Liver (tissue), 8 donors: ENCODE measurements at regions not wholly inside any gene's neighbourhood (a gene's known extent, or its start where the extent isn't known, plus 50 kb on each side); places are given as distances from the start of the nearest gene placed in this dataset.

Experiments used
- DNase-seq: peaks from one replicate; pipeline ENCODE4 v3.0.0-alpha.2; 2017; ENCODE audit warnings: low spot score
- H3K27ac ChIP-seq, 2 donors: one replicate each; pipeline ENCODE4 v1.7.0; 2013; ENCODE audit warnings: inconsistent platforms in 2 of 2, low read length in 2 of 2, control low read depth in 1 of 2, low read depth in 1 of 2, mild to moderate bottlenecking in 1 of 2
- H3K27me3 ChIP-seq, 4 donors: one replicate each; pipeline versions ENCODE4 v1.6.1 to v1.7.0; 2013; ENCODE audit warnings: low read length in 3 of 4, inconsistent platforms in 1 of 4, mild to moderate bottlenecking in 1 of 4, moderate library complexity in 1 of 4; ENCODE audit not compliant: control insufficient read depth in 4 of 4, insufficient read depth in 4 of 4
- H3K36me3 ChIP-seq, 4 donors: one replicate each; pipeline versions ENCODE4 v1.6.1 to v1.7.0; 2013; ENCODE audit warnings: low read length in 3 of 4, mild to moderate bottlenecking in 3 of 4, low read depth in 1 of 4, moderate library complexity in 1 of 4; ENCODE audit not compliant: control insufficient read depth in 4 of 4, insufficient read depth in 3 of 4
- H3K4me1 ChIP-seq, 4 donors: one replicate each; pipeline versions ENCODE4 v1.6.1 to v1.7.0; 2013; ENCODE audit warnings: low read length in 3 of 4, mild to moderate bottlenecking in 3 of 4, moderate library complexity in 1 of 4; ENCODE audit not compliant: control insufficient read depth in 4 of 4, insufficient read depth in 4 of 4
- H3K4me3 ChIP-seq, 3 donors: one replicate each; pipeline versions ENCODE4 v1.6.1 to v1.7.0; 2013; ENCODE audit warnings: low read length in 3 of 3, control low read depth in 1 of 3, low read depth in 1 of 3, mild to moderate bottlenecking in 1 of 3
- H3K9ac ChIP-seq, 2 donors: one replicate each; pipeline ENCODE4 v1.7.0; 2013; ENCODE audit warnings: low read length in 2 of 2, mild to moderate bottlenecking in 2 of 2, moderate library complexity in 2 of 2, control low read depth in 1 of 2, low read depth in 1 of 2
- H3K9me3 ChIP-seq, 4 donors: one replicate each; pipeline versions ENCODE4 v1.6.1 to v1.7.0; 2013; ENCODE audit warnings: low read length in 3 of 4; ENCODE audit not compliant: control insufficient read depth in 4 of 4
- EGR1 ChIP-seq, 2 donors: IDR thresholded peaks; 2 replicates each; pipeline ENCODE4 v1.6.1; 2016 to 2018; ENCODE audit warnings: antibody characterized with exemption in 2 of 2, low read depth in 2 of 2
- FOXA1 ChIP-seq: IDR thresholded peaks from 2 replicates; pipeline ENCODE4 v1.6.1; 2016; ENCODE audit warnings: antibody characterized with exemption
- FOXA2 ChIP-seq: IDR thresholded peaks from 2 replicates; pipeline ENCODE4 v1.6.1; 2016; ENCODE audit warnings: antibody characterized with exemption
- GABPA ChIP-seq, 2 donors: IDR thresholded peaks in 1 of 2; conservative IDR thresholded peaks in 1 of 2; 2 replicates each; pipeline ENCODE4 v1.6.1; 2016; ENCODE audit warnings: antibody characterized with exemption in 2 of 2, mild to moderate bottlenecking in 1 of 2, moderate library complexity in 1 of 2
- HNF4A ChIP-seq, 2 donors: conservative IDR thresholded peaks; 2 replicates each; pipeline ENCODE4 v1.6.1; 2016; ENCODE audit warnings: antibody characterized with exemption in 2 of 2, mild to moderate bottlenecking in 2 of 2
- HNF4G ChIP-seq: IDR thresholded peaks from 2 replicates; pipeline ENCODE4 v1.6.1; 2016; ENCODE audit warnings: antibody characterized with exemption
- JUND ChIP-seq, 2 donors: IDR thresholded peaks; 2 replicates each; pipeline ENCODE4 v1.6.1; 2016; ENCODE audit warnings: antibody characterized with exemption in 2 of 2
- MAX ChIP-seq: IDR thresholded peaks from 2 replicates; pipeline ENCODE4 v1.6.1; 2016; ENCODE audit warnings: antibody characterized with exemption
- RAD21 ChIP-seq, 2 donors: IDR thresholded peaks; 2 replicates each; pipeline ENCODE4 v1.6.1; 2016; ENCODE audit warnings: antibody characterized with exemption in 2 of 2, mild to moderate bottlenecking in 2 of 2
- REST ChIP-seq: IDR thresholded peaks from 2 replicates; pipeline ENCODE4 v1.6.1; 2016; ENCODE audit warnings: antibody characterized with exemption, mild to moderate bottlenecking
- RXRA ChIP-seq, 2 donors: IDR thresholded peaks; 2 replicates each; pipeline ENCODE4 v1.6.1; 2017 to 2018; ENCODE audit warnings: antibody characterized with exemption in 2 of 2, mild to moderate bottlenecking in 1 of 2
- SP1 ChIP-seq: IDR thresholded peaks from 2 replicates; pipeline ENCODE4 v1.6.1; 2018; ENCODE audit warnings: antibody characterized with exemption, mild to moderate bottlenecking
- TAF1 ChIP-seq: conservative IDR thresholded peaks from 2 replicates; pipeline ENCODE4 v1.6.1; 2016; ENCODE audit warnings: antibody characterized with exemption, mild to moderate bottlenecking
- YY1 ChIP-seq: IDR thresholded peaks from 2 replicates; pipeline ENCODE4 v1.6.1; 2016; ENCODE audit warnings: antibody characterized with exemption, mild to moderate bottlenecking
- ZBTB33 ChIP-seq: IDR thresholded peaks from 2 replicates; pipeline ENCODE4 v1.6.1; 2016; ENCODE audit warnings: antibody characterized with exemption
- WGBS: extraction: QIAGEN DNeasy Blood & Tissue Kit; methylation state at CpG from one replicate; pipeline ENCODE4 v1.1.7; 2013; 5-methylcytosine and 5-hydroxymethylcytosine counted together
- TF ChIP-seq, protein P1 (sequence below): IDR thresholded peaks from 2 replicates; pipeline ENCODE4 v1.6.1; 2016; ENCODE audit warnings: antibody characterized with exemption
- TF ChIP-seq, protein P2 (sequence below): fragments of 150-350 bp; IDR thresholded peaks from 2 replicates; pipeline ENCODE4 v1.5.1; 2017; ENCODE audit warnings: improper control_type of control experiment, low read depth, low read length; ENCODE audit not compliant: missing input control
- donor health status: healthy.
- donor health status: healthy.
- donor health status: healthy.
- donor health status: healthy.
- donor health status: healthy.

DNA sequence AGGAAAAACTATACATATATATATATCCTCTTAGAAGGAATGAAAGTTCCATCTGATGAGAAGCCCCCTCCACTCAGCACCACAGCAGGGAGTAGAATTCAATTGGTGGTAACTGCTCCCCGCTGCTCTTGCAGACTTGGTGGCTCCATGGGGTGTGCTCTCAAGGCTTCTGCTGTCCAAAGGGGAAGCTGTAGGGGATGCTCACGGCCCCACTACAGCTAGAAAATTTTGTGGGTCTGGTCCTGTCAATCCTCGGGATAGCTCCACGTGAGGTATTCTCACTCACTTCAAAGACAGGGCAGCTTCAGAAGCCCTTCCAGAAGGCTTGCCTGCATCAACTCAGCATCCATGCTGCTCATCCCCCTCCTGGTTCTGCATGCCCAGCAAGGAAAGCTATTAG is 247.2 kb downstream of the CETN3 start:
- H3K27me3 ChIP-seq: peaks cover 0 to 2% (median 0%) of the 10 kb centered on the region in 4 donors
- H3K36me3 ChIP-seq: no peaks in the 10 kb centered on the region
- no peak overlapping the region for H3K27ac ChIP-seq
- no peak overlapping the region for H3K4me3 ChIP-seq
- 39% methylated on average over 4 of the region's 4 CpGs for WGBS
- H3K4me1 ChIP-seq: no peaks in the 10 kb centered on the region
- DNase-seq: no peak
- no peak overlapping the region for H3K9ac ChIP-seq
- TF ChIP-seq MAX (no peak), RXRA (IDR thresholded peaks at IDR 0.05) (no peak), JUND (IDR thresholded peaks at IDR 0.05) (no peak), ZBTB33 (no peak), HNF4A (conservative IDR thresholded peaks at IDR 0.05) (no peak), YY1 (no peak), GABPA (IDR thresholded peaks at IDR 0.05 in 1 of 2, conservative IDR thresholded peaks at IDR 0.05 in 1 of 2) (no peak), FOXA1 (no peak), SP1 (no peak), FOXA2 (no peak), EGR1 (IDR thresholded peaks at IDR 0.05; ENCODE audit: low read depth in 2 of 2) (no peak), TAF1 (no peak), HNF4G (no peak), RAD21 (IDR thresholded peaks at IDR 0.05) (no peak)
- TF ChIP-seq, protein P1, sequence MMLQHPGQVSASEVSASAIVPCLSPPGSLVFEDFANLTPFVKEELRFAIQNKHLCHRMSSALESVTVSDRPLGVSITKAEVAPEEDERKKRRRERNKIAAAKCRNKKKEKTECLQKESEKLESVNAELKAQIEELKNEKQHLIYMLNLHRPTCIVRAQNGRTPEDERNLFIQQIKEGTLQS: no peak
- TF ChIP-seq, protein P2, sequence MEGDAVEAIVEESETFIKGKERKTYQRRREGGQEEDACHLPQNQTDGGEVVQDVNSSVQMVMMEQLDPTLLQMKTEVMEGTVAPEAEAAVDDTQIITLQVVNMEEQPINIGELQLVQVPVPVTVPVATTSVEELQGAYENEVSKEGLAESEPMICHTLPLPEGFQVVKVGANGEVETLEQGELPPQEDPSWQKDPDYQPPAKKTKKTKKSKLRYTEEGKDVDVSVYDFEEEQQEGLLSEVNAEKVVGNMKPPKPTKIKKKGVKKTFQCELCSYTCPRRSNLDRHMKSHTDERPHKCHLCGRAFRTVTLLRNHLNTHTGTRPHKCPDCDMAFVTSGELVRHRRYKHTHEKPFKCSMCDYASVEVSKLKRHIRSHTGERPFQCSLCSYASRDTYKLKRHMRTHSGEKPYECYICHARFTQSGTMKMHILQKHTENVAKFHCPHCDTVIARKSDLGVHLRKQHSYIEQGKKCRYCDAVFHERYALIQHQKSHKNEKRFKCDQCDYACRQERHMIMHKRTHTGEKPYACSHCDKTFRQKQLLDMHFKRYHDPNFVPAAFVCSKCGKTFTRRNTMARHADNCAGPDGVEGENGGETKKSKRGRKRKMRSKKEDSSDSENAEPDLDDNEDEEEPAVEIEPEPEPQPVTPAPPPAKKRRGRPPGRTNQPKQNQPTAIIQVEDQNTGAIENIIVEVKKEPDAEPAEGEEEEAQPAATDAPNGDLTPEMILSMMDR: no peak
- no peaks in the 10 kb centered on the region for H3K9me3 ChIP-seq

DNA sequence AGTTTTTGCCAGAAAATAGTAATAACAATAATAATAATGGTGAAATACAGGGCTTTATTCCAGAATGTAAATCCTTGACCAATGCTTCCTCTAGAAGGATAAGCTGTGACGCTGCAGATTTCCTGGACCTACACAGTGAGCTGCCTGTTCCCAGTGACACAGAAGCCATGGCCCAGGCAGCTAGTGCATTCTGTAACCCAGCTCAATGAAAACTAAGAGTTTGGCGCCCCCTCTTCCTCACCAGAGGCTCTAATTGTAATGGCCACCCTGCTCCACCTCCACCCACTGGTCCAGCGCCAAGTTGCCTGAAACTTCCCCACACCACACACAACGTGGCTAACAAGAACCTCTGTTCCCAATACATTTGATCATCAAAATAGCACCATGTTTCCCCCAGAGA is 248.1 kb downstream of the CETN3 start:
- DNase-seq: no peak

More for the DNA sequence above, 248.1 kb downstream of the CETN3 start:
- no peak for TF ChIP-seq YY1
- TF ChIP-seq REST: peak; percentile 36
- no peak for TF ChIP-seq GABPA (IDR thresholded peaks at IDR 0.05 in 1 of 2, conservative IDR thresholded peaks at IDR 0.05 in 1 of 2)
- TF ChIP-seq RAD21 (IDR thresholded peaks at IDR 0.05): peak; percentile 51 to 55
- TF ChIP-seq RXRA (IDR thresholded peaks at IDR 0.05): no peak
- Histone ChIP-seq H3K27me3 (peaks cover 0 to 2% (median 0%) of the 10 kb centered on the region in 4 donors), H3K9me3 (no peaks in the 10 kb centered on the region), H3K36me3 (no peaks in the 10 kb centered on the region), H3K4me3 (no peak overlapping the region), H3K4me1 (no peaks in the 10 kb centered on the region), H3K9ac (no peak overlapping the region), H3K27ac (no peak overlapping the region)
- WGBS: 32% methylated on average over 4 of the region's 4 CpGs
